Ovary (tissue), 3 donors: ENCODE measurements at regions not wholly inside any gene's neighbourhood (a gene's known extent, or its start where the extent isn't known, plus 50 kb on each side); places are given as distances from the start of the nearest gene placed in this dataset.

ENCODE experiments used
- CTCF ChIP-seq, 3 donors: fragments of 450-650 bp in 2 of 3; fragments of 200-600 bp in 1 of 3; IDR thresholded peaks; one replicate each; pipeline versions ENCODE4 v1.5.1 to v1.8.0; 2016 to 2022; ENCODE audit warnings: antibody characterized with exemption in 3 of 3, mild to moderate bottlenecking in 1 of 3
- EP300 ChIP-seq: sonication (generic); formaldehyde crosslinking; IDR thresholded peaks from one replicate; pipeline ENCODE4 v1.6.1; 2017; ENCODE audit warnings: antibody characterized with exemption
- POLR2A ChIP-seq: fragments of 450-650 bp; IDR thresholded peaks from one replicate; pipeline ENCODE4 v1.6.1; 2017; ENCODE audit warnings: antibody characterized with exemption, mild to moderate bottlenecking, moderate library complexity
- donor health status: DM: no; HTN: no; CAD: no.

GRCh38 chr12:68508576-68508975 is 102.1 kb upstream of the RAP1B start:
- TF ChIP-seq POLR2A: no peak
- no peak for TF ChIP-seq EP300
- no peak for TF ChIP-seq CTCF (IDR thresholded peaks at IDR 0.05)
